Karpas-422 (cell line): ENCODE measurements at regions not wholly inside any gene's neighbourhood (a gene's known extent, or its start where the extent isn't known, plus 50 kb on each side); places are given as distances from the start of the nearest gene placed in this dataset.

Experiments
- DNase-seq: peaks from one replicate; pipeline ENCODE4 v3.0.0-alpha.2; 2015
- H2AFZ ChIP-seq: fragments of 200-600 bp; sonication (generic); 2 replicates; pipeline ENCODE4 v1.6.1; 2014; ENCODE audit warnings: antibody characterized with exemption, low read length, mixed read lengths
- H3K27ac ChIP-seq: fragments of 200-600 bp; sonication (generic); 2 replicates; pipeline ENCODE4 v1.5.1; 2014; ENCODE audit warnings: mild to moderate bottlenecking, low read length, moderate library complexity
- H3K27me3 ChIP-seq: fragments of 200-600 bp; sonication (generic); 2 replicates; pipeline ENCODE4 v1.6.1; 2014; ENCODE audit warnings: low read length, mixed read lengths
- H3K36me3 ChIP-seq: fragments of 200-600 bp; sonication (generic); 2 replicates; pipeline ENCODE4 v1.6.1; 2014; ENCODE audit warnings: low read length, mixed read lengths; ENCODE audit not compliant: insufficient read depth
- H3K4me1 ChIP-seq: fragments of 200-600 bp; sonication (generic); 2 replicates; pipeline ENCODE4 v1.6.1; 2014; ENCODE audit warnings: mild to moderate bottlenecking, low read length, mixed read lengths
- H3K4me2 ChIP-seq: fragments of 200-600 bp; sonication (generic); 2 replicates; pipeline ENCODE4 v1.6.1; 2014; ENCODE audit warnings: low read length, low read depth, mild to moderate bottlenecking; ENCODE audit not compliant: poor library complexity, severe bottlenecking
- H3K4me3 ChIP-seq: fragments of 200-600 bp; sonication (generic); 2 replicates; pipeline ENCODE4 v1.5.1; 2014; ENCODE audit warnings: mild to moderate bottlenecking, antibody characterized with exemption, low read length, mixed read lengths
- H3K79me2 ChIP-seq: fragments of 200-600 bp; sonication (generic); 2 replicates; pipeline ENCODE4 v1.6.1; 2014; ENCODE audit warnings: mild to moderate bottlenecking, low read length, mixed read lengths
- H3K9ac ChIP-seq: fragments of 200-600 bp; sonication (generic); 2 replicates; pipeline ENCODE4 v1.6.0; 2014; ENCODE audit warnings: low read length
- H3K9me2 ChIP-seq: fragments of 200-600 bp; sonication (generic), shearing (Covaris generic); replicated peaks from 2 replicates; pipeline ENCODE4 v1.6.0; 2014; ENCODE audit warnings: mild to moderate bottlenecking, low read length, moderate library complexity; ENCODE audit not compliant: insufficient read depth
- H3K9me3 ChIP-seq: fragments of 300-700, 200-600 bp; sonication (generic); 2 replicates; pipeline ENCODE4 v1.6.1; 2014; ENCODE audit warnings: low read length, mixed read lengths
- H4K20me1 ChIP-seq: fragments of 200-600 bp; sonication (generic); 2 replicates; pipeline ENCODE4 v1.6.1; 2014; ENCODE audit warnings: mild to moderate bottlenecking, antibody characterized with exemption, low read length, low read depth; ENCODE audit not compliant: insufficient read depth

GRCh38 chr2:239465017-239466001 lies 64.5 kb upstream of the HDAC4 start:
- H3K4me2 ChIP-seq = no peak overlapping the region
- H3K9me3 ChIP-seq = no peaks in the 10 kb centered on the region
- no peak overlapping the region for H3K4me3 ChIP-seq
- H3K36me3 ChIP-seq = no peaks in the 10 kb centered on the region
- no peaks in the 10 kb centered on the region for H3K27me3 ChIP-seq
- no peak overlapping the region for H3K9ac ChIP-seq
- H3K27ac ChIP-seq = no peak overlapping the region
- no peaks in the 10 kb centered on the region; the same call in 1 of the 2 replicates for H4K20me1 ChIP-seq
- DNase-seq = no peak
- H2AFZ ChIP-seq = no peak overlapping the region
- H3K79me2 ChIP-seq = no peaks in the 10 kb centered on the region
- no peaks in the 10 kb centered on the region for H3K9me2 ChIP-seq
- no peaks in the 10 kb centered on the region for H3K4me1 ChIP-seq

GRCh38 chr2:239464166-239465016 lies 63.6 kb upstream of the HDAC4 start:
- no peaks in the 10 kb centered on the region for H3K36me3 ChIP-seq
- no peak overlapping the region for H3K4me2 ChIP-seq
- H2AFZ ChIP-seq = no peak overlapping the region
- no peaks in the 10 kb centered on the region for H3K9me2 ChIP-seq
- no peak overlapping the region for H3K4me3 ChIP-seq
- DNase-seq = no peak
- H3K9ac ChIP-seq = no peak overlapping the region
- no peak overlapping the region for H3K27ac ChIP-seq
- no peaks in the 10 kb centered on the region for H3K79me2 ChIP-seq
- H4K20me1 ChIP-seq = no peaks in the 10 kb centered on the region; the same call in 1 of the 2 replicates
- no peaks in the 10 kb centered on the region for H3K4me1 ChIP-seq
- H3K27me3 ChIP-seq = no peaks in the 10 kb centered on the region
- no peaks in the 10 kb centered on the region for H3K9me3 ChIP-seq

GRCh38 chr2:239463541-239464165 lies 62.8 kb upstream of the HDAC4 start:
- Histone ChIP-seq H3K79me2 (no peaks in the 10 kb centered on the region), H3K9ac (no peak overlapping the region), H4K20me1 (no peaks in the 10 kb centered on the region; the same call in 1 of the 2 replicates), H3K27me3 (no peaks in the 10 kb centered on the region), H3K36me3 (no peaks in the 10 kb centered on the region), H3K4me2 (no peak overlapping the region), H3K9me3 (no peaks in the 10 kb centered on the region), H2AFZ (no peak overlapping the region), H3K27ac (no peak overlapping the region), H3K4me3 (no peak overlapping the region), H3K9me2 (no peaks in the 10 kb centered on the region), H3K4me1 (no peaks in the 10 kb centered on the region)
- DNase-seq = no peak

GRCh38 chr2:239462671-239463506 lies 62.1 kb upstream of the HDAC4 start:
- no peaks in the 10 kb centered on the region for H3K79me2 ChIP-seq
- H3K27me3 ChIP-seq = no peaks in the 10 kb centered on the region
- no peak overlapping the region for H3K4me3 ChIP-seq
- H3K4me2 ChIP-seq = no peak overlapping the region
- H3K9me2 ChIP-seq = no peaks in the 10 kb centered on the region
- DNase-seq = no peak
- no peak overlapping the region for H3K9ac ChIP-seq
- no peaks in the 10 kb centered on the region for H3K4me1 ChIP-seq
- H3K27ac ChIP-seq = no peak overlapping the region
- no peak overlapping the region for H2AFZ ChIP-seq
- H4K20me1 ChIP-seq = no peaks in the 10 kb centered on the region
- H3K9me3 ChIP-seq = no peaks in the 10 kb centered on the region
- H3K36me3 ChIP-seq = no peaks in the 10 kb centered on the region

- H3K4me1 ChIP-seq = no peaks in the 10 kb centered on the region
- no peaks in the 10 kb centered on the region for H3K27me3 ChIP-seq
- H3K27ac ChIP-seq = no peak overlapping the region
- H3K9me3 ChIP-seq = no peaks in the 10 kb centered on the region
- no peaks in the 10 kb centered on the region for H3K79me2 ChIP-seq
- no peak overlapping the region for H3K4me3 ChIP-seq
- H3K4me2 ChIP-seq = no peak overlapping the region
- no peak overlapping the region for H2AFZ ChIP-seq
- H3K9me2 ChIP-seq = no peaks in the 10 kb centered on the region
- no peak overlapping the region for H3K9ac ChIP-seq
- H3K36me3 ChIP-seq = no peaks in the 10 kb centered on the region
- H4K20me1 ChIP-seq = no peaks in the 10 kb centered on the region
- no peak for DNase-seq
Measured at GRCh38 chr2:239462191-239462515, 61.3 kb upstream of the HDAC4 start.

- H3K4me2 ChIP-seq = no peak overlapping the region
- H4K20me1 ChIP-seq = no peaks in the 10 kb centered on the region
- H3K9me3 ChIP-seq = no peaks in the 10 kb centered on the region
- no peaks in the 10 kb centered on the region for H3K27me3 ChIP-seq
- no peak overlapping the region for H3K27ac ChIP-seq
- DNase-seq = no peak
- H3K9ac ChIP-seq = no peak overlapping the region
- no peaks in the 10 kb centered on the region for H3K79me2 ChIP-seq
- H3K36me3 ChIP-seq = no peaks in the 10 kb centered on the region
- H3K4me3 ChIP-seq = no peak overlapping the region
- no peaks in the 10 kb centered on the region for H3K9me2 ChIP-seq
- no peak overlapping the region for H2AFZ ChIP-seq
- no peaks in the 10 kb centered on the region for H3K4me1 ChIP-seq
Measured at GRCh38 chr2:239461291-239462190, 60.7 kb upstream of the HDAC4 start.

GRCh38 chr2:239460780-239461179 lies 60.0 kb upstream of the HDAC4 start:
- Histone ChIP-seq H3K9ac (no peak overlapping the region), H3K79me2 (no peaks in the 10 kb centered on the region), H3K4me2 (no peak overlapping the region), H3K27ac (no peak overlapping the region), H3K36me3 (no peaks in the 10 kb centered on the region), H4K20me1 (no peaks in the 10 kb centered on the region), H3K27me3 (no peaks in the 10 kb centered on the region), H3K4me3 (no peak overlapping the region), H3K9me2 (no peaks in the 10 kb centered on the region), H2AFZ (no peak overlapping the region), H3K9me3 (no peaks in the 10 kb centered on the region), H3K4me1 (no peaks in the 10 kb centered on the region)
- no peak for DNase-seq
